ENCODE measurements at regions not wholly inside any gene's neighbourhood (a gene's known extent, or its start where the extent isn't known, plus 50 kb on each side); places are given as distances from the start of the nearest gene placed in this dataset.
"Not testable (repeated sequence)": the region's sequence is repeated elsewhere in the genome, so short reads cannot be mapped to it uniquely, and the experiment has no call there.

DNA sequence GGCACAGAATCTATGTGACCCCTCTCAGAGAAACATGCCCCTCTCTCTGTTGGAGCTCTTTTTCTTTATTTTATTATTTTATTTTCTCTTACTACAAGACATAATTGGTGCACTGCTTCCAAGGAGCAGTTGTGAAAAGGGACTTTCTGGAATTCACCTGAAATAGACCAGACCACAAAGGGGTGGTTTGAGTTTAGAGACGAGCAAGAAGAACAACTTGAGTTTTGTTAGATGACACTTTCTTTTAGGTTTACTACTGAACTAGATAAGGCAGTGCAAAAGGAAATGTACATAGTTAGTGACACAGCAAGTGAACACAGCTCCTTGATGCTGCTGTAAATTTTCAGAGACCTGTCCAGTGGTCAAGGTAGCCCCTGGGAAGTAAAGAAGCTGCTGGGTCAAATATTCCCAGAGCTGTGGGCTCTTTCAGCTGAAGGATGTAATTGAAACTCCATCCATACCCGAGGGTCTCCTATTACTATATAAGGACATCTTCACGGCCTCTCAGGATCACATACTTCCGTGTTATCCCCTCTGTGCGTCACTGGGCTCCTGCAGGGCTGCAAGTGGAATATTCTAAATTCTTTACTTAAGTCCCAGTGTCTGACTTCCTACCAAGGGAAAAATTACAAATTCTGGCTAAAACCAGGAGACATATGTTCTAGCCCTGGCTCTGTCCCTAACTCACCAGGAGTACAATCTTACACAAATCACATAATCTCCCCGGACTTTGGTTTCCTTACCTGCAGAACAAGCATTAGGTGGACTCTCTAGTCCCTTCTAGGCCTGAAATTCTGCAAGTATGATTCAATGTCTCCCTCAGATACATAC lies 69.1 kb upstream of the ADTRP start:
- no peak for DNase-seq (ENCODE audit: low read depth)

DNA sequence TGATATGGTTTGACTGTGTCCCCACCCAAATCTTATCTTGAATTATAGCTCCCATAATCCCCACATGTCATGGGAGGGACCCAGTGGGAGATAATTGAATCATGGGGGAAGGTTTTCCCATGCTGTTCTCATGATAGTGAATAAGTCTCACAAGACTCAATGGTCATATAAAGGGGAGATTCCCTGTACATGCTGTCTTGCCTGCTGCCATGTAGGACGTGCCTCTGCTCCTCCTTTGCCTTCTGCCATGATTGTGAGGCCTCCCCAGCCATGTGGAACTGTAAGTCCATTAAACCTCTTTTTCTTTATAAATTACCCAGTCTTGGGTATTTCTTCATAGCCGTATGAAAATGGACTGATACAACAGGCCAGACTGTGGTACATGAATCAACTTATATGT lies 68.5 kb upstream of the ADTRP start:
- DNase-seq (ENCODE audit: low read depth), result not testable (repeated sequence)

DNA sequence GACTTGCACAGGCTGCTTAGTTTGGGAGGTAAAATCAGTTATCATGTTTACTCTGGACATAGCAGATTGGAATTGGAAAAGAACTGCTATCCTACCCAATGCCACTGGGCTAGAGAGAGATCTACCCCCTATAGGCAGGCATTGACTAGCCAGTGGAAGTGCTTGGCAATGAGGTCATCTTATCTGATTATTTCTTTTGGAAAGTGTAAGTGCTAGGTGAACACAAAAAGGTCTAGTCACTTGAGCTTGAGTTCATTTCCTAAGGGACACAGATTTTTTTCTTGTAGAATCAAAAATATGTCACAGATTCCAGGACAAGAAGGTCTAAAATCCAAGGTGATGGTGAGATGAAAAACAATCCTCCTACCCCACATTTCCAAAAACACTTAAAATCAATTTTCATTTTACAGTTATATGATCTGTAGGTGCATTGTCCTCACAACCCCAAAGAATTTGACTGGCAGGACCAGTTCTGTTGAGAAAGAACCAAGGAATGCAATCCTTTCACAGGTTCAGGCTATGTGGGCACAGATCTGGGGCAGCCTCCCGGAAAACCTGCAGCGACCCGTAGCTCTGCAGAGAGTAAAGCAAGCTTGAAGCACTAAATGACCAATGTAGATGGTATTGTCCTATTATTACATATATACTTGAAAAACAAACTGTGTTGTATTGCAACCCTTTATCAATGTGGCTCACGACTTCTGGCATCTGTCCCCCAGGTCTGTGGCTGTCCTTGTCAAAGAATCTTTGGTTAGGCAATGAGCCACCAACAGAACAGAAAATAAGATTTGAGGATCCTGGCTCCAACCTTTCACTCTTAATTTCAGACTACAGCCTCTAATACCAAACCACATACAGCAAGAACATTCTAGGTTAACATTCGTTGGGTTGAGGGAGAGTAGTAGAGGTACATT lies 67.3 kb upstream of the ADTRP start:
- DNase-seq (ENCODE audit: low read depth), result no peak

DNA sequence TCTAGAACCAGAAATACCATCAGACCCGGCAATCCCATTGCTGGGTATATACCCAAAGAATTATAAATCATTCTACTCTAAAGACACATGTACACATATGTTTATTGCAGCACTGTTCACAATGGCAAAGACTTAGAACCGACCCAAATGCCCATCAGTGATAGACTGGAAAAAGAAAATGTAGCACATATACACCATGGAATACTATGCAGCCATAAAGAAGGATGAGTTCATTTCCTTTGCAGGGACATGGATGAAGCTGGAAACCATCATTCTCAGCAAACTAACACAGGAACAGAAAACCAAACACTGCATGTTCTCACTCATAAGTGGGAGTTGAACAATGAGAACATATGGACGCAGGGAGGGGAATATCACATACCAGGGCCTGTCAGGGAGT lies 64.2 kb upstream of the ADTRP start:
- not testable (repeated sequence) for DNase-seq (ENCODE audit: low read depth)

DNA sequence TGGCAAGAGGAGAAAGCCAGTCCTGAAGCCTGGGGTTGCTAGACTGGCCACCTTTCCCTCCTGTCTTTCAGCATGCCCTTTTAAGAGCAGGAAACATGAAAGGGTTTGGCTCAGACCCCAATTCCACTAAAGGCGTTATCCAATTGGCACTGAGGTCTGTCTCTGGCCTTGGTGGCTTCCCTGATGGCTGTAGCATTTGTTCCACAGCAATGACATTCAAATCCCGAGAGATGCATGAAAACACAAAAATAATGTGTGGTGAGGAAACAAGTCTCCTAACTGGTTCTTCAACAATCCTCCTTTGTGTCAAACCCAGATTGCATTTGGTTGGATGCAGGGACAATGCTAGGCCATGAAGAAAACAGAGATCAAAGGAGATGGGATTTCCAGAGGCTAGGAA lies 56.5 kb upstream of the ADTRP start:
- DNase-seq (ENCODE audit: low read depth), result no peak

DNA sequence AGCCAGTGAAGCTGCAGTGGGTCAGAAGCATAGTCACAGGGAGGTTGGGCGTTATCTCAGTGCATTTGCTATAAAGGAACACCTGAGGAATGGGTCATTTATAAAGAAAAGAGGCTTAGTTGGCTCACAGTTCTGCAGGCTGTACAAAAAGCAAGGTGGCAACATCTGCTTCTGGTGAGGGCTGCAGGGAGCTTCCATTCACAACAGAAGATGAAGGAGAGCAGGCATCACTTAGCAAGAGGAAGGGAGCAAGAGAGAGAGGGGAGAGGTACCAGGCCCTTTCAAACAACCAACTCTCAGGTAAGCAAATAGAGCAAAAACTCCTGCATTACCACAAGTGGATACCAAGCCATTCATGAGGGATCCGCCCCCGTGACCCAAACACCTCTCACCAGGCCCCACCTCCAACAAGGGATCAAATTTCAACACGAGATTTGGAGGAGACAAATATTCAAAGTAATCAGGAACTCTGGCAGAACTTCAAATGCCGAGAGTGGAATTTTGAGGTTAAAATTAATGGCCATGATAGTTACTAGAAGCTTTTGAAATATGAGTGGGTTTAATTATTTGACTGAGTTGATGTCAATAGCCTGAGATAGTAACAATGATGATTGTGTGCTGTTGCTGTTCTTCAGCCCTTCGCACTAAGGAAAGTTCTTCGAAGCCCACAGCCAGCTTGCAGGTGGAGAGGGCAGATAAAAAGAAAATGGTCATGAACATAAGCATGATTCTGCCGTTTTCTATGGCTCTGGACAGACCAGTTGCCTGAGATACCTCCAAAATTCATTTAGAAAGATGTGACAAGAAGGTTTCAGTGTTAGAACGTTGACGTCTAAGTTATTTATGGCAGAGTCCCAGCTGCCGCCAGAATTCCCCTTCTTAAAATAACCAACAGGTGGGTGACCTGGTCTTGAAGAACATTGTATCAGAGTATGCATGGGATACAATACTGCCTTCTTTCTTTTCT lies 55.3 kb upstream of the ADTRP start:
- no peak for DNase-seq (ENCODE audit: low read depth)

DNA sequence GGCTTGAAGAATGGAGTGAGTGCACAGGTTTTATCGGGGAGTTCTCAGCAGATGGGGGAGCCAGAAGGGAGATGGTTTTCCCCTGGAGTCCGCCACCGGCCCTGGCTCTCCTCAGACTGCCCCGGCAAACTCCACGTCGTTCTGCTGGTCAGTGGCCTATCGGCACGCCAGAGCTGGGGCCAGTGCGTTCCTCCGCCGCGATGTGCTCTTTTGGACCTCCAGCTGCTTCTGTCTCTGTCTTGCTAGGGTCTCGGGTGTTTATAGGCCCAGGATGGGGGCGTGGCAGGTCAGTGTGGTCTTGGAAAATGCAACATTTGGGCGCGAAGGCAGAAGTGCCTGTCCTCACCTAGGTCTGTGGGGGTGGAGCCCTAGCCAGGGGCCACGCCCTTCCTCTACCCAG lies 53.0 kb upstream of the ADTRP start:
- DNase-seq (ENCODE audit: low read depth), result no peak

DNA sequence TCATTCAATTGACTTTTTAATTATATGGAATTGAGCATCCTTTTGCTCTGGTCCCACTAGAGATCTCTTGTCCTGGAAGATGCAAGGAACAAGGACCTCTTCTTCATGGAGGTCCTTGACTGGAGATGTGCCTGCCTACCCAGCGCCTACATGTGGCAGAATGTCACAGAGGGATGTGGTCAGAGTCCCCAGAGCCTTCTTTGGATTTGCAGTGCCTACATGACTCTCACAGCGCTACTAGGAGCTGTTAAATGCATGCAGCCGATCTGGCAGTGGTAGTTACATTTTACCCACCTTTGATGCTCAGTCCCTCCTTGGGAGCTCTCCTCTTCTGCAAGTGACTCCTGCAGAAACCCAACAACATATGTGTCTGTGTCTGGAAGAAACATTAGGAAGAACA lies 51.9 kb upstream of the ADTRP start:
- no peak for DNase-seq (ENCODE audit: low read depth)

DNA sequence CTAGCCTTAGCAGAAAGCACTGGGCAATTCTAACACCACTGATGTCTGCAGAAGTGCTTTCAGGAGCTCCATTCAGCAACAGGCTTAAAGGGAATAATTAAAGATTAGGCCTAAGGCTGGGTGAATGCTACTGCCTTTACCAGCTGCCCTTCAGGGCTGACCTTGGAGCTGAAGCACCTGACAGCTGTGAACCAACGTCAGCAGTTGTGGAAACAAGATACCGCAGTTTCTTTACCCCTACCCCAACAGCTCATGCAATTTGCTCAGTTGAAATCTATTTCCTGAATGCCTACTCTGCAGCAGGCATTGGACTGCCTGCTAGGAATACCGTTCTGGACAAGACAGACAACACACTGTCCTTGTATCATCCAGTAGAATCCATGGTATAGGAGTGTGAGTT lies 51.5 kb upstream of the ADTRP start:
- DNase-seq (ENCODE audit: low read depth), result no peak

DNA sequence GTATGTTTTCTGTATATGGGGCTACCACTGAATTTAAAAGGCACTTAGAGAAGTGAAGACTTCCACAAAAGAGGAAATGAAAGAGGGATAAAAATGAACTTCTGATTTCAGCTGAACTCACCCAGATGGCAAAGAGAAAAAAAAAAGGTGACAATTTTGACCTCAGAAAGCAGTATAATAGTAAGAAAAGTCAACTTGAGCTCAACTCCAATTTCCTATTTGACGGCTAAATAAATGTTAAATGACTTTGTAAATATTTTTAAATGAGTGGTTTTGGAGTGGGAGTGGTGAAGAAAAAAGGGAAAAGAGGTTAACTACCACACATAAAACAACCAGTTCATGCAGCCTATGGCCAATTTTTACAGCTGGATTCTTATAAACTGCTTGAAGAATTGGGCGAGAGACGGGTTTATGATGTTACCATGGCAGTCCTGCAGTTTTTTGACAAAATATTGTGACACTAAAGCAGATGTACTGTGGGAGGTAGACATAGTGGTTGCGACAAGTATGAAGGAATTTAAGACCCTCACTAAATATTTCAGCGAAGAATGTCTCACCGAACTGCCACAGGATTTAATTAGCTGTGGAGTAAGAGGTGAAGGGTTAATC lies 49.8 kb upstream of the ADTRP start:
- DNase-seq (ENCODE audit: low read depth), result no peak
